Fibroblast of skin of back (primary cell): ENCODE measurements at regions not wholly inside any gene's neighbourhood (a gene's known extent, or its start where the extent isn't known, plus 50 kb on each side); places are given as distances from the start of the nearest gene placed in this dataset.
"Not testable (repeated sequence)": the region's sequence is repeated elsewhere in the genome, so short reads cannot be mapped to it uniquely, and the experiment has no call there.

Experiments
- DNase-seq: peaks from one replicate; pipeline ENCODE4 v3.0.0-alpha.2; 2013

GRCh38 chr18:35827275-35827902, 145.1 kb upstream of the RMP24 start:
- DNase-seq = no peak

- no peak for DNase-seq
Observed at GRCh38 chr18:35827903-35828275, 144.6 kb upstream of the RMP24 start.

- no peak for DNase-seq
Observed at GRCh38 chr18:35828591-35828990, 143.9 kb upstream of the RMP24 start.

- DNase-seq = no peak
Observed at GRCh38 chr18:35835366-35835765, 137.1 kb upstream of the RMP24 start.

- no peak for DNase-seq
Observed at GRCh38 chr18:35835833-35836232, 136.6 kb upstream of the RMP24 start.

GRCh38 chr18:35836932-35837331, 135.5 kb upstream of the RMP24 start:
- no peak for DNase-seq

GRCh38 chr18:35837922-35838496, 134.5 kb upstream of the RMP24 start:
- DNase-seq = no peak

GRCh38 chr18:35841283-35841682, 131.2 kb upstream of the RMP24 start:
- no peak for DNase-seq

- DNase-seq = no peak
Observed at GRCh38 chr18:35842536-35842935, 129.9 kb upstream of the RMP24 start.

GRCh38 chr18:35848321-35848720, 124.2 kb upstream of the RMP24 start:
- not testable (repeated sequence) for DNase-seq

- not testable (repeated sequence) for DNase-seq
Observed at GRCh38 chr18:35849241-35849640, 123.2 kb upstream of the RMP24 start.

GRCh38 chr18:35851286-35851970, 121.1 kb upstream of the RMP24 start:
- DNase-seq = no peak

GRCh38 chr18:35852786-35853185, 119.7 kb upstream of the RMP24 start:
- no peak for DNase-seq

GRCh38 chr18:35854095-35854494, 118.4 kb upstream of the RMP24 start:
- DNase-seq = no peak

GRCh38 chr18:35856178-35856577, 116.3 kb upstream of the RMP24 start:
- DNase-seq = no peak

GRCh38 chr18:35856721-35857120, 115.8 kb upstream of the RMP24 start:
- not testable (repeated sequence) for DNase-seq

GRCh38 chr18:35857581-35857980, 114.9 kb upstream of the RMP24 start:
- DNase-seq = not testable (repeated sequence)

GRCh38 chr18:35861367-35862118, 110.9 kb upstream of the RMP24 start:
- peak; percentile 53 for DNase-seq

GRCh38 chr18:35862119-35862640, 110.3 kb upstream of the RMP24 start:
- DNase-seq = no peak

- no peak for DNase-seq
Observed at GRCh38 chr18:35864916-35865315, 107.6 kb upstream of the RMP24 start.

- no peak for DNase-seq
Observed at GRCh38 chr18:35868915-35869314, 103.6 kb upstream of the RMP24 start.

GRCh38 chr18:35871337-35871736, 101.1 kb upstream of the RMP24 start:
- no peak for DNase-seq

GRCh38 chr18:35875566-35875965, 96.9 kb upstream of the RMP24 start:
- DNase-seq = no peak
